KOPT-K1 (cell line): ENCODE measurements at regions not wholly inside any gene's neighbourhood (a gene's known extent, or its start where the extent isn't known, plus 50 kb on each side); places are given as distances from the start of the nearest gene placed in this dataset.

Experiments used
- H3K27ac ChIP-seq: fragments of 200-600 bp; sonication (generic); 2 replicates; pipeline ENCODE4 v1.5.1; 2016; ENCODE audit warnings: antibody characterized with exemption, mild to moderate bottlenecking, low read depth, low read length; ENCODE audit not compliant: poor library complexity, severe bottlenecking
- H3K36me3 ChIP-seq: fragments of 200-600 bp; sonication (generic); 2 replicates; pipeline ENCODE4 v1.5.1; 2017; ENCODE audit warnings: antibody characterized with exemption, mild to moderate bottlenecking, low read length, moderate library complexity; ENCODE audit not compliant: insufficient read depth
- H3K9me3 ChIP-seq: fragments of 200-600 bp; sonication (generic); 2 replicates; pipeline ENCODE4 v1.5.1; 2017; ENCODE audit warnings: antibody characterized with exemption, low read length, mild to moderate bottlenecking; ENCODE audit not compliant: insufficient read depth, poor library complexity, severe bottlenecking

DNA sequence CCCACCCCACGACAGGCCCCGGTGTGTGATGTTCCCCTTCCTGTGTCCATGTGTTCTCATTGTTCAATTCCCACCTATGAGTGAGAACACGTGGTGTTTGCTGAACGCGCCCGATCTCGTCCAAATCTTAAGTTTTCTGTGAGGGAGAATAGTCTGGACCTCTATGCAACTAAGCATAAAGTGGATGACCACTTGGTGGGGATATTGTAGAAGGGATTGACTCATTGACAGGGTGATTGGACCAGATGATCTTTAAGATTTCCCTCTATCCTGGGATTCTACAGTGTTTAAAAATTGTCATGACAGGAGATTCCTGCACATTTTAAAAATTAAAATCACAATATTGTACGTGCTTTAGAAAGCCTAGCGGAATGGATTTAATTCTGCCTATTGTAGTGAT, 141.3 kb downstream of the TRMT11 start:
- no peaks in the 10 kb centered on the region for H3K36me3 ChIP-seq
- no peak overlapping the region for H3K27ac ChIP-seq
- H3K9me3 ChIP-seq = no peaks in the 10 kb centered on the region

DNA sequence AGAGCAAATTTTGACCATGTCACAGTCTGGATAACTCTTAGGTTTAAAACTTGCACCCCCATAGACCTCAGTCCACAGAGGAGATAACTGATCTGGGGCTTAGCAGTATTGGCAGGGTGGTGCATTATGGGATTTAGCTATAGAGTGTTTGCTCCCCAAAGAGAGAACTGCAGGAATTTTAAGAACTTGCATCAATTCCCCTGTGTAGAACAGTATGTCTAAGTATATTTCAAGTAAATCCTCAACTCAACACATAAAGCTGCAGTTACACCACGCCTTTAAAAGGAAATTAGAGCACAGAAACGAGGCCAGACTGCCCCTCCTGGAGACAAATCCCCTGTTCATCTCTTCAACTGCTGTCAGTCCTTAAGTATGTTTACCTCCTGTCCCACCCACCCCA, 144.9 kb downstream of the TRMT11 start:
- H3K27ac ChIP-seq = no peak overlapping the region
- no peaks in the 10 kb centered on the region for H3K36me3 ChIP-seq
- H3K9me3 ChIP-seq = peaks cover 8% of the 10 kb centered on the region

DNA sequence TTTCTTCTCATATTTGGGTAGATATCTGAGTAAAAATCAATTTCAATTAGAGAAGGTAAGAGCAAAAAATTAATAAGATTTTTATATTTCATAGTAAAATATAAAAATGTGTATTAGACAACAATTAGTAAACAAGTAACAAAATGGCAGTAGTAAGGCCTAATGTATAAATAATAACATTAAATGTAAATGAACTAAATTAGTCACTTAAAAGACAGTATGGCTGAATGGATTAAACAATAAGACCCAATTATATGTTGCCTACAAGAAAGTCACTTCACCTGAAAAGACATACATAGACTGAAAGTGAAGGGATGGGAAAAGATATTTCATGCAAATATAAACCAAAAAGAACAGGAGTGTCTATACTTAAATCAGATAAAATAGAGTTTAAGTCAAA, 147.6 kb downstream of the TRMT11 start:
- peaks cover 12% of the 10 kb centered on the region for H3K9me3 ChIP-seq
- H3K27ac ChIP-seq = no peak overlapping the region
- H3K36me3 ChIP-seq = no peaks in the 10 kb centered on the region

DNA sequence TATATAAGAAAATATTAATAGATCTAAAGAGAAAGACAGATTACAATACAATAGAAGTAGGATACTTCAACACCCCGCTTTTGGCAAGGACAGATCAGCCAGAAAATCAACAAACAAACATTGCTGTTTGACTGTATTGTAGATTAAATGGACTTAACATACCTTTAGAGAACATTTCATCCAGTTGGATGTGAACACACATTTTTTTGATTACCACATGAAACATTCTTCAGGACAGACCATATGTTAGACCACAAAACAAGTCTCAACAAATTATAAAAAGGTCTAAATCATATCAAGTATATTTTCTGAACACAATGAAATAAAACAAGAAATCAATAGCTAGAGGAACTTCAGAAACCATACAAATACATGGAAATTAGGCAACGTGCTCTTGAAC, 148.2 kb downstream of the TRMT11 start:
- no peaks in the 10 kb centered on the region for H3K36me3 ChIP-seq
- no peak overlapping the region for H3K27ac ChIP-seq
- peaks cover 12% of the 10 kb centered on the region for H3K9me3 ChIP-seq

DNA sequence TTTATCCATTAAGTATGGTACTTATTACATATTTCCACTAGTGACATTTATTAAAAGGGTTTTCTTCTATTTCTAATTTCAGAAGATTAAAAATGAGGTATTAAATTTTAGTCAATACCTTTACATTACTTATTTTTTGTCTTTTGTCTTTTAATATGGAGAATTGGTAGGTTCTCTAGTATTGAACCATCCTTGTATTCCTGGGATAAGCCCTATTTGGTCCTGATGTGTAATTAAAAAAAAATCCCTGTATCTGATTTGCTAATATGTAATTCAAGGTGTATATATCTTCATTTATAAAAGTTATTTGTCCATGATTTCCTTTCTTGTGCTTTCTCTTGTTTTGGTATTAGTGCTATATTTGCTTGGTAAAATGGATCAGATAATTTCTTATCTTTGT, 153.7 kb downstream of the TRMT11 start:
- no peaks in the 10 kb centered on the region for H3K36me3 ChIP-seq
- H3K27ac ChIP-seq = no peak overlapping the region
- peaks cover 12% of the 10 kb centered on the region for H3K9me3 ChIP-seq

DNA sequence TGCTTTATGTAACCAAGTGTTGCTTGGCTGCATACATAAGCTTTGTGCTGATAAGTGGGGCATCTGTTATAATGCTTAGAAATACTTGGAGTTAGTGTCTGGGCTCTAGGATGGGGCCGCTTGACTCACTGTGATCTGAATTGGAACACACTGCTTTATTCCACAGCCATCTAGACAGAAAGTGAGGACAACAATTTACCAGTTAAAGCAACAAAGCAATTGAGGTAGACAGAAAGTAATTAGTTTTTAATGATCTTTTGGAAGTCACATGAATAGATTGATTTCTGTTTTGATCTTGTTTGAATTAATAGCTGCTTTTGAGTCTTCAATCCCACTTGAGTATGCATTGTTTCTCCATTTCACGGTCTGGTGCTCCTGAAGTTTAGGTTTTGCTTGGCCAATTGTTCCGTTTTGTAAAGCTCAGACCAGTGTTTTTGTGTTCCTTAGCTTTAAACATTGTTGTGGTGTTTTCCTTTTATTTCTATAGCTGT, 157.5 kb downstream of the TRMT11 start:
- no peak overlapping the region for H3K27ac ChIP-seq
- no peaks in the 10 kb centered on the region for H3K9me3 ChIP-seq
- no peaks in the 10 kb centered on the region for H3K36me3 ChIP-seq

DNA sequence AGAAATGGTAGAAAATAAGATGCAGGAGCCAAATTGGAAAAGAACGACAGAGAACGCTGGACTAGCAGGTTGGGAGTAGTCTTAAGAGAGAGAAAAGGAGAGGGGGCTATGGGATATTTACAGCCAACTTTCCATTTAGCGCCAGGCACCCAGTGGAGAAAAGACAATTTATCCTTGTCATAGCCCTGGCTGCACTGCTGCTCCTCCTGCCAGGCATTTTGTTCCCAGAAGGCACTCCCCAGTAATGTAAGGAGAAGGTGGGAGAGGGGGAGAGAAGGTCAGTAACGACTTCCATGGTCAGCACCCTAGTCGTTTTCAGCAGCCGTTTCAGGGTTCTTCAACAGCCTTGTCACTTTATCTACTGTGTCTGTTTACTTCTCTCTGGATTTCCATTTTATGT, 159.0 kb downstream of the TRMT11 start:
- Histone ChIP-seq H3K36me3 (no peaks in the 10 kb centered on the region), H3K9me3 (no peaks in the 10 kb centered on the region), H3K27ac (no peak overlapping the region)

DNA sequence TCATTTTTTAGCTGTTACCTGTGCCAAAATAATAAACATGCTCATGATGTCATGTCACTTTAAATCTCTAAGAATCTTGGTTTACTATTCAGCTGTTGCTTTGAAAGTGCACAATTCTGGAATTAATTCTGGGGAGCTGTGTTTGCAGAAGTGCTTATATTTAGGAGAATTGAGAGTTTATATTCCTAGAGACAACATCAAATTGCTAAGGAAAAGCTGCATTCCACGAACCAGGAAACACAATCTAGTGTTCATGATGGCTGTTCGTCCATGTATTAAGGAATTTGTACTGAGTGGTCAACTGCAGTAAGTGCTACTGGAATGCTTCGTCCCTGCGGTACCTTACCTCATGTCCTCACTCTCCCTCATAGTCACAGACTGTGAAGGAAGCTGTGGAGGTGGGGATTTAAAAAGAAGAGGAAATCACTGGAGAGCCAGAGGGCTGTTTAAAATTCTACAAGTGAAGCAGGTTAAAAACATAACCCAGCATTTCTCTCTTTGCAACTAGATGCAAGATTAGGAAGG, 161.0 kb downstream of the TRMT11 start:
- Histone ChIP-seq H3K27ac (no peak overlapping the region), H3K9me3 (no peaks in the 10 kb centered on the region), H3K36me3 (no peaks in the 10 kb centered on the region)

DNA sequence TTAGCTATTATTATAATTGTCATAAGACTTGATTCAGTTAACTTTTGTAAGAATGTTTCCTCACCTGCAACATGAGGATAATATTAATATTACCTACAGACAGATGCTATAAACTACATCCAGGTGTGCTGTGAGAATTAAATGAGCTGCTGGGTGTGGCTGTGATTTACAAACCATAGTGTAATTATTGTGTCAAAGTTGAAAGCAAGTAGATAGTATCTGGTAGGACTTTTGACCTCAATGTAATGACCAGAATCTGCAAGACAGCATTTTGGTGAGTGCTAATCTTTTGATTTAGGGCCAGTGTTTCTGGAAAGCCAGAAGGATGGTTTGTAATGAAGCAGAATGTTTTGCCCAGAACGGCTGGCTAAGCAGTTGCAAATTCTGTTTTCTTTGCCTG, 162.5 kb downstream of the TRMT11 start:
- Histone ChIP-seq H3K36me3 (no peaks in the 10 kb centered on the region), H3K9me3 (no peaks in the 10 kb centered on the region), H3K27ac (no peak overlapping the region)

DNA sequence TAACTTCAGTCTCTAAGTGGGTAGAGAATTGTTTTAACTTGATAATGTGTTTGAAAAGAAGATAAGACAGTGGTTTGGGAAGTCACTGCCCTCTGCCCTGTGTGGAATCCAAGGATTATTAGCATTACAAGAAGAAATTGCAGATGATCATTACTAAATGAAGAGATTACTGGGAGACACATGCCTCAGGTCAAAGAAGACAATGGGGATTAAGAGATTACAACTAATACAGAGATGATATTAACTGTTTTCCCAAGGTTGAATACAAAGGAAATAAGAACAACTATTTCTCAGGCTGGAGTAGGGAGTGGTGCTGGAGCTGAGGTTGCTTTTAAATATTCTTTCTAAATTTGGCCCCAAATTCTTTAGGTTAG, 166.0 kb downstream of the TRMT11 start:
- Histone ChIP-seq H3K27ac (no peak overlapping the region), H3K36me3 (no peaks in the 10 kb centered on the region), H3K9me3 (no peaks in the 10 kb centered on the region)

DNA sequence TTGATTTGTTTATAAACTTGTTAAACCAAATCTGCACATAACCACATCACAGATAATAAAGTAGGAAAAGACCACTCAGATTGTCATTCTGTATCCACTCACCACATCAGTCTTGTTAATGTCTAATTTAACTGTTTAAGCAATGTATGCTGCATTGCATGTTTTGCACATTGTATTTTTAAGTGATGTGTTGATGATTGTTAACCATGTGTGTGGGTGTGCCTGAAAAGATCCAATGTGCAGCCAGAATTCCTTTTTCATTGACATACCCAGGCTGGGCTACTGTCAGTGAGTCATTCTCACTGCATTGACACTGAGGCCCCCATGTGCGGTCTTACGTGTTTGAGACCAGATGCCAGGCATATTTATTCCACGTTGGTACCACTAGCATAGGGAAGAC, 167.3 kb downstream of the TRMT11 start:
- no peaks in the 10 kb centered on the region for H3K36me3 ChIP-seq
- no peaks in the 10 kb centered on the region for H3K9me3 ChIP-seq
- no peak overlapping the region for H3K27ac ChIP-seq

DNA sequence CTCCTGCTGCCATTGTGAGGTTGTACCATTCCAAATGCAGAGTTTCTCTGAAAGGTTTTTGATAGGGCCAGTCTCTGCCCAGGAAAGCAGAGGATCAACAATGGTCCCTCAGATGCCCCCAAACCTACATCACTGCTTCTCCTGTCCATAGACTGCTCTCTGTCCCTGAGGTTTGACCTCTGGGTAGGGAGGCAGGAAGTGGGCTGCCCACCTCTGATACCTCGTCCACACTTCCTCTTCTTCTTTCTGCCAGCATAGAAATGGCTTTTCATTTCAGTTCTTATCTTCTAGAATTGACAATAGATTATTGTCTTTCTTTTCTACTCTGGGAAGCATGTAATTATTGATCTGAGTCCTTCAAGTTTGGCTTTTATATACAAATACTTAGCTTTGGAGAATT, 170.6 kb downstream of the TRMT11 start:
- no peaks in the 10 kb centered on the region for H3K9me3 ChIP-seq
- no peak overlapping the region for H3K27ac ChIP-seq
- no peaks in the 10 kb centered on the region for H3K36me3 ChIP-seq

DNA sequence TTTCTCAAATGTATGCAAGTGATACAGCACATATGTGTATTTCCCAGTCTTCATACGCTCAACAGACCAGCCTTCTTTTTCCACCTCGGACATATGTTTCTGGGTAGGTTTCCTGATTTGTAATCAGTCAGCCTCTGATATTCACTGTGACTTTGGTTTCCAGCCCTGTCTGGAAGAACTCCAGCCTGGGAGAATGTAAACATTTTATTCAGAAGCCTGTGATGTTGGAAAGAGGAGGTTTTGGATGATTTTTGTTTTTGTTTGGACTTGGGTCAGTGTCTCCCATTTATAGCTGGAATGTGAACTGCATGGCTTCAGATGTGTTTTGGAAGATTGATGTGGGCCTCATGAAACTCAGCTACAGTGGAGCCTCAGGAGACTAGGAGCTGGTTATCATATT, 172.2 kb upstream of the CENPW start:
- Histone ChIP-seq H3K9me3 (no peaks in the 10 kb centered on the region), H3K36me3 (no peaks in the 10 kb centered on the region), H3K27ac (no peak overlapping the region)

DNA sequence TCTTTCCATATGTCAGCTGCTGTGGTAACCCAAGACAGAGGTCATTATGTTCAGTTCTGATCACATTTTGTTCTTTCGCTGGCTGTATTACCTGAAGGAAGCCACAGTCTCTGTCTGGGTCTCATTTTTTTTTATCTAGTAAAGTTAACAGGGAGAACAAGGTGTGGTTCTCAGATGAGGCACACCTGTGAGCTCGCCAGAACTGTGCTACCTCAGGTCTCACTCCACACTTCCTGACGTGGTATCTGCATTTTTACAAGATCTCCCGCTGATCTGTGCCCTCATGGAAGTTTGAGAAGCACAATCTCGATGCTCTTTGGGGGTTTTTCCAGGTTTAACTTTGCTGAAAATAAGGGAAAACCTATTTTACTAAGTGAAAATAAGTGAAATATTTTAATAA, 169.5 kb upstream of the CENPW start:
- Histone ChIP-seq H3K9me3 (no peaks in the 10 kb centered on the region), H3K36me3 (no peaks in the 10 kb centered on the region), H3K27ac (no peak overlapping the region)

DNA sequence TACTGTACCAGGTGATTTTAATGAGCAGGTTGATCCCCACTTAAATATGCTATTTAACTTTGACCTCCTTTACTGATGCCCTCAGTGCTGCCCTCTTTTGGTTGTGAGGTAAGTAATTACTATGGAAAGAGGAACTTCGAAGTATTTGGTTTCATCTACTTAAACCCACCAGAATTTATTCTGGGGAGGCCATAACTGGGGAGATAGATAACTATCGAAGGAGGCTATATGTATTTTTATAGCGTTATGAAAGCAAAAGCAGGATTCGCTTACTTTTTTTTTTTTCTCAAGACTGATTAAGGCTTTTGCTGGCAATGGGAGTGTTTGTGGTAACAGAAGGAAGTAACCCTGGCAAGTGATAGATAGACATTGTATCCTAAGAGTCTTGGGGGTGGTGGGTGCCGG, 168.9 kb upstream of the CENPW start:
- Histone ChIP-seq H3K27ac (no peak overlapping the region), H3K36me3 (no peaks in the 10 kb centered on the region), H3K9me3 (no peaks in the 10 kb centered on the region)

DNA sequence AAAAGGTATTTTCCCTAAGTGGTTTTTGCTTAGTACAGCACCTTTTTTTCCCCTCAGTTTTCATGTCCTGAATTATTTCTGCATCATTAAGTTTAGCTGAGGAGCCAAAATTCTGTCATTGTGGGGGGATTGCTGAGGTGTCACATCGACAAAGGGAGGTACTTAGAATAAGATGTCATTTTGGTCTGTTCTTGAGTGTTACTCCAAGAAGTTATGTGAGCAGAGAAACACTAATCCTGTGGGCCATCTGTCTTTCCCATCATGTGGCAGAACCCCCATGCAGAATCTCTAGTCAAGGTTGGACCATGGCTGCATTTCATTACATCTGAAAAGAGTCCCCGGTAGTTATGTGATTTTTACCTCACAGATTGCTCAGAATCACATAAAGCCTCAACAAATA, 167.8 kb upstream of the CENPW start:
- Histone ChIP-seq H3K9me3 (no peaks in the 10 kb centered on the region), H3K27ac (no peak overlapping the region), H3K36me3 (no peaks in the 10 kb centered on the region)

DNA sequence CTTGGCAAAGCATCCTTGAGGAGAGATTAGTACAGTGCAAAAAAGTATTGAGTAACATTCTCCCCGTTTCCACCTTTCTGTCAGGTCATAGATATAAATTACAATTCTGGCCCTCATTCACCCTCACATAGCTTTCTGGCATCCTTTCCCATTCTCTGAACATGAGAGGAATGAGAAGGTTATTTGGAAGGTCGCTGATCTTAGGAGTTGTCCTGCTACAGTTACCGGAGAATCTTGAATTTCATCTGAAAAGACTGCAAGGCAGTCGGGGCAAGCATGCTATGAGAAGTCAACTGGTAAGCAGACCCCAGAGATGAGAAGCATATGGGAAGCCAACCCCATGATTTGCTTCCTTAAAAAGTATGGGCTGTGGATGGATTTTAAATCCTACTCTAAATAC, 166.7 kb upstream of the CENPW start:
- Histone ChIP-seq H3K27ac (no peak overlapping the region), H3K36me3 (no peaks in the 10 kb centered on the region)

More for the DNA sequence above, 166.7 kb upstream of the CENPW start:
- no peaks in the 10 kb centered on the region for H3K9me3 ChIP-seq
